ENCODE measurements at regions not wholly inside any gene's neighbourhood (a gene's known extent, or its start where the extent isn't known, plus 50 kb on each side); places are given as distances from the start of the nearest gene placed in this dataset.

GRCh38 chr16:73798471-73798870, 498.1 kb upstream of the PSMD7 start:
- no peak for DNase-seq

- no peak for DNase-seq
Measured at GRCh38 chr16:73797115-73797514, 499.5 kb upstream of the PSMD7 start.

DNA sequence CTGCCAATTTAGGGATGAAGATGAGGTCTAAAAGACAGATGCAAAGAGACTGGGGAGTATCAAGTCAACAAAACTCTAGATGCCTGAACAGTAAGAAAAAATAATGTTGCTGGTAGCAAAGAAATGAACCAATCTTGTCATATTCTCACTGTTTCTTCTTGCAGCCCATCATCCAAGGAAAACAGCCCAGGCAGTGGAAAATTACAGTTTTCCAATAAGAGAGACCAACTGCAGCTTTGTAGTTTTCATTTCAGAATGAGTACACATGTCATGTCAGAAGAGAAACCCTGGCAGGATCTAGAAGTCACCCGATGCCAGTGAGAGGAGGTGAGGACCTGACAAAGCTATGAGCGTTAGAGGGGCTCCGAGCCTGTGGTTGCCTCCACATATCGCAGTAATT, 500.4 kb upstream of the PSMD7 start:
- no peak for DNase-seq

DNA sequence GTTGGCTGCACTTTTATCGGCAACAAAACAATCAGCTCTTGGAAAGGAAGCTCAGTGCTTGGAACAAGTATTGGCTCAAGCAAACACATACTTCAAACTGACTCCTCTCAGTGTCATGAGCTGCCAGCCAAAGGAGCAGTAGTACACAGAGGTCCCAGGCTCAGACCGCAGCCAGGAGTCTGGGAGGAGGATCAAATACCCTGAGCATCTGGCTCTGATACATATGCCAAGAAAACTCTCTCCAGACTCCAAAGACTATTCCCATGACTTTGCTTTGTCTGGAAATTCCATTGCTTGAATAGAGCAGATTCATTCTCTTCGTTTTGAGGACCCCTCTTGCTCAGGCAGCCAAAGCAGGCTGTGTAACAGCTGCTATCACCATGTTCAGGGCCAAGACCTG, 501.6 kb upstream of the PSMD7 start:
- DNase-seq = no peak

GRCh38 chr16:73793871-73794437, 502.7 kb upstream of the PSMD7 start:
- DNase-seq = no peak

- DNase-seq = no peak
Measured at GRCh38 chr16:73793260-73793659, 503.4 kb upstream of the PSMD7 start.

DNA sequence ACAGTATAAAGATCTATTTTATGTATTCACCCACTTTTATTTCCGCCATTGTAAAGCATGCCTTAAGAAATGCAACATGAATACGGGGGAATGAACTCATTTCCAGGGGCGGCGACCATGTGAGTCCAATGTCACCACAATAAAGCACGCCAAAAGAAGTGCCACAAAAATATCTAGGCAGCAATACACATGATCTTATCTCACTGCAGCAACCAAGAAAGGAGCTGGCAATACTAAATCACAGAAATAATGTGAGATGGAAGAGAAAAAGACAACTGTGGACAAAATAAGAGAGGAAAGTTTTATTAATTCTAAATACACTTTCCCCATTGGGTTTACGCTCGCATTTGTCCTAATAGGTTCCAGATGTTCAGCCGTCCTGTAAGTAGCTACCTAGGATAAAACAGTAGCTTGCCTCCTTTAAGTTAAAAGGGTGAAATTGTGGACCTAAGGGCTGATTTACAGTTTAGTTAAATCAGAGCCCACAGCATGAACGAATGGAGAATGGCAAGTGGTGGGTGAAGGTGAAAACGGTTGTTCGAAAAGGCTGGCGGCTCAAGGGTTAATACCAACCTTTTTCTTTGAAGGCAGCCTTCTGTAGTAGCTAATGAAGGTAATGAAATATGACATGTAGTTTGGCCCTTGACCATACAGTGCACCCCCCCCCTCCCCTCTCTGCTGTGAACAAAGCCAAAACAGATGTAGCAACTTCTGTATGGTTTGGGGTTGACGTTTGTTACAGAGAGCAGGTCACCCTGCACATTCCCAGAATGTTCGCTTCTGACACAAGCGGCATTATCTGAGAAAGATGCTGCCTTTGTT, 504.2 kb upstream of the PSMD7 start:
- no peak for DNase-seq

GRCh38 chr16:73781297-73781696, 515.3 kb upstream of the PSMD7 start:
- no peak for DNase-seq

DNA sequence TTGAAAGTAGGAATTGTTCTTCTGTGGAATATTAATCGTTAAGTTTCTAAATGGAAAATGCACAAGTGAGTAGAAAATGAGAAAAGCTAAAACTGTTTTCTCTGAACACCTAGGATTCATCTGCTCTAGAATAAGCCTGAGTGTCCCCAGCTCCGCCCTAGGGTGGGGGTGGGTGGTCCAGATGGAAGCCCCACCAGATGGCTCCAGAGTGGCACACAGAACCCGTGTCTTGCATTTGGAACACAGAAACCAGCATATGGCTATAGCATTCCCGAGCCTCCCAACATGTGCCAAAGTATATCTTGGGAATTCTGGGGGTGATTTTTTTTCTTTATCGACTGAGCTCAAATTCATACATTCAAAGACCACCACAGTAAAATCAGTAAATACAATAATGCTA, 517.7 kb upstream of the PSMD7 start:
- DNase-seq = no peak

- no peak for DNase-seq
Measured at GRCh38 chr16:73775841-73776388, 520.7 kb upstream of the PSMD7 start.

GRCh38 chr16:73771196-73772064, 525.2 kb upstream of the PSMD7 start:
- DNase-seq = no peak

DNA sequence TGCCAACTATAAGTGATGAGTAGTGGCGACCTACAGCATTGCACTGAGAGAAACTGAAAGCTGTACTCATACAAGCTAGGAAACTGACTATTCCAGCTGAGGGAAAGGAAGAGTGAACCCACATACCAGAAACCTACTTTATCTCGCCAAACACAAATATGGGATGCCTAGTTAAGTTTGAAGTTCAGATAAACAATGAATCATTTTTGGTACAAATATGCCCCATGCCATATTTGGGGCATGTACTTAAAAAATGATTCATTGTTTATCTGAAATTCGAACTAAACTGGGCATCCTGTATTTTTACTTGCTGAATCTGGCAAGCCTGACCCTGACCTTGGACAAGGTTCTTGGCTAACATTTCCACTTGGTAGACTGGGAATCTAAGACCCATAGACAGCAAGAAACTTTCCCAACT, 527.8 kb upstream of the PSMD7 start:
- DNase-seq = no peak

DNA sequence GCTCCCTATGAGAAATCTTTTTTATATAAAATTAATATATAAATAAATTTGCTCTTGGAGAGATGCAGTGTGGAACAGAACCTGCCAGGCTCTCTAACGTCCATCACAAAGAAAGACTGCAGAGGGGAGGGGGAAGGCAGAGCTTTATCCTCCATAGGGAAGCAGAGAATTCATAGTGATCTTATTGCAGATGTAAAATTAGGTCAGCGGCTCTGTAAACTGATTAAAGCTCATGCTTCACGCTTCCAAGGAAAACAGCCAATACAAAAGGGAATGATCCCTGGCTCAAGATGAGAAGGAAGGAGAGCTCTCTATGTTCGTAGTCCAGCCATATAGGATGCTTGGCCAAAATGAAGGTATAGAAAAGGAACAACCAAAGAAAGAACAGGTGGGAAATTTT, 532.3 kb upstream of the PSMD7 start:
- no peak for DNase-seq

DNA sequence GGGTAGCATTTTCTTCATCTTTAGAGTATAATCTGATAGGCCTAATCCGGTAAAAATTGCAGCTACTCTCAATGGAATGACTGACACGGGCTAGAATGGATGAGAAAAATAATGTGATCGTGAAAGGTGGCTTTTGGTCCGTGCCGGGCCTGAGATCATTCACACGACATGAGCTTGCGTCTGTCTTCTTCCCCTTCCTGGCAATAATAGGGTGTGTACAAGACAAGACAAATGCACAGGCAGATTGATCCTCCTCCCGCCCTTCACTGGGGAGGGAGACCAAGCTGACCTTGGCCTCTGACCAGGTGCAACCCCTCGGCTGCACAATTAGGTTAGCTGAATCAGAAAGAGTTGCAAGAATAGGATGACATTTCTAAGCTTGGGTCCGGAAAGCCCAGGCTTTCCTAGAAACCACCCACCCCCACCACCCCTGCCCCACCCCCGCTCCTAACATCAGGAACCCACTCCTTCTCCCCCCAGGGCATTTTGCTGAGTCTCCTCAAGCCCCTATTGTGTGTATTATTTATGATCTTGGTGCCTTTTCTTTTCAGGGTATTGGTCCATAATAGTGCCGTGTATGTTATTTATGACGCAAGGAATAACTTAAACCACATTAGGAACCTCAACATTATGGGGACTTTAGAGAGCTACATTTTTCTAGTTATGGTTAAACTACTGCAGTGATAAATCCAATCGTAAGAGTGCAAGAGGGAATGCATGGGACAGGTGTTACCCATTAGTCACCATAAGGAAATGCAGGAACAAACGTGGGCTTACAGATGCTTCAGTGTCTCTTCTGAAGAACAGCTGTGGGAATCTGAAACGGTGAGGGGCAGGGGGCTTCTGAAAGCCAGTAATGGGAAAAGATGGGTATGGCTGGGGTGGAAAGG, 540.1 kb upstream of the PSMD7 start:
- no peak for DNase-seq

GRCh38 chr16:73753931-73754330, 542.7 kb upstream of the PSMD7 start:
- no peak for DNase-seq

- no peak for DNase-seq
Measured at GRCh38 chr16:73750639-73751038, 546.0 kb upstream of the PSMD7 start.

DNA sequence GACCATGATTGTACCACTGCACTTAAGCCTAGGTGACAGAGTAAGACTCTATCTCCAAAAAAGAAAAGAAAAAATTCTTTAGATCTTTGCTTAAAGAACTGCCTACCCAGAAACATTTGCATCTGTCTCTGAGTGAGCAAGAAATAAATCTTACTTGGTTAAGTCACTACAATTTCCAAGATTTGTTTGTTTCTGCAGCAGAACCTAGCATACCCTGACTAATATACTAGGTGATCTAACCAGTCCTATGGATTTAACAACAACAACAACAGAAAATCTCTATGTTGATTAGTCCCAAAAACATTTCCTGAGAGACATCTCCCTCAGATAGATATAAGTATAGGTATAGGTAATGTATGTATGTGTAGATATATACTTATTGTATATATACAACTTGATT, 549.3 kb upstream of the PSMD7 start:
- DNase-seq = no peak

DNA sequence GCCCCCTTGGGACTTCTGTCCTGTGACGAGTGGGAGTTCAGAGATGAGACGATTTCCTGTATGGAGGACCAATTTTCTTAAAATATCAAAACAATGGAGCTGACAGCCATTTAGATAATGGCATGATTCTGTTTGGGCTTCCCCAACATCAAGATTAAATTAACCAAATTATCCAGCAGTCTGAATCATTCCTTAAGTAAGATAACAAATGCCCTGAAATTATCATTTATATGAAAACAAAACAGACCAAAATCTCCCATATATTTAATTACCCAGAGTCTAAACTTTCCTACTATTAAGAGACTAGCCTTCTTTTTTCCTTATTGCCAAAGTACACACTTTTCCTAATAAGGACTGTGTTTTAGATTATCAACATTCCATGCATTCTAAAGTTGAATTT, 550.1 kb upstream of the PSMD7 start:
- DNase-seq = no peak

DNA sequence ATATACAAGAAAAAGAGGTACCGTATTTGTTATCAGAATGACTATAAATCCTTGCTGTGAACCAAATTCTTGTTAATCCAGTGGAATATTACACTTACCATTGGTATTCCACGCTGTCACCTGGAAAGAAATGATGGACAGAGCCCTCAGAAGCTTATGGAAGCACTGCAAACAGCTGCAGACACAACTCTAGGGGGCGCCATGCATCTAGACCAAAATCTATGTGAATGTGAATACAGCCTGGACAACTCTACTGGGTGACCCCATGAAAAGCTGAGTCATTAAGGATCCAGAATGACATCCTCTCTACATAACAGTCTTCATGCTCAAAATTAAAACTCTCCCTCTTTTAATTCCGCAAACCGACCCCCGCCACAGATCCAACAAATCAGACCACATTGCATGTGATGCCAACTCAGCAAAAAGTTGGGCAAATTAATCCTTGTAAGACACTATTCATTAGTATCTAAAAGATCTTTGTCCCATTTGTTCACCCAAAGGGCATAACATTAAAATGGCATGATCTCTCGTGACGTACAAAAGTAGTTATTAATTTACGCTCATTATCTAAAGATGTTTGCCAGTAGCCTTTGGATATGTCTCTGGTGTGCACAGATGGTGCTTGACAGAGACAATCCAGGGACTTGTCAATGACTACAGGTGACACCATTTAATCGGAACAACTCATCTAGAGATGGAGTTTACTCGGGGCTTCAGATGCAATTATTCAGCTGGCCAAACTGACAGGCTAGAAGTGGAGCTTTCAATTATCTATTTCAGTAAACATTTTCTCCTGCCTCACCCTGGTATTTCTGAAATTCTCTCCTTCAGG, 552.7 kb upstream of the PSMD7 start:
- no peak for DNase-seq

GRCh38 chr16:73739049-73739769, 557.4 kb upstream of the PSMD7 start:
- DNase-seq = no peak

DNA sequence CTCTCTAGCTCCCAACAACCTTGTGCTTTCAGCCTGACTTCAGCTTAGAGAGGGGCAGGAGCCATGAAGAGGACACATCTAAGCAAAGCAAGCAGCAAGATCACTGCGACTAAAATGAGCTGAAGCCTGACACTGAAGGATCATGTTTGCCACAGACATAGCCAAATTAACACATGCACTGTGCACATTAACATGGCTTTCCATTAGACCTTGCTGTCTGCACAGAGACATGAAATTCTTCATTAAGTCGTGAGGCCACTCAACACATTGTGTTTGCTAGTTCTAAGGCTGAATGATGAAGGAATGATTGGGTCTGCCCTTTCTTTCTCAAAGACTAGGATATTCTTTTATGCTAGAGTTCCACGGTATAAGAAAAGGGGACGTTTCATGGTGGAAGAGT, 558.3 kb upstream of the PSMD7 start:
- no peak for DNase-seq
